AG10803 (cell line): ENCODE measurements at regions not wholly inside any gene's neighbourhood (a gene's known extent, or its start where the extent isn't known, plus 50 kb on each side); places are given as distances from the start of the nearest gene placed in this dataset.

Source experiments
- DNase-seq: peaks from one replicate; pipeline ENCODE4 v3.0.0; 2010; ENCODE audit warnings: low read depth
- H3K4me3 ChIP-seq: 2 replicates; pipeline ENCODE4 v1.5.1; 2011; ENCODE audit warnings: mild to moderate bottlenecking, low read length, control low read depth
- CTCF ChIP-seq: conservative IDR thresholded peaks from 2 replicates; pipeline ENCODE4 v1.5.1; 2011; ENCODE audit warnings: mild to moderate bottlenecking, low read length, control low read depth, inconsistent platforms

- peak; percentile 79 for DNase-seq
- no peak for TF ChIP-seq CTCF
Measured at GRCh38 chr16:86668136-86668910, 90.0 kb downstream of the FOXL1 start.

DNA sequence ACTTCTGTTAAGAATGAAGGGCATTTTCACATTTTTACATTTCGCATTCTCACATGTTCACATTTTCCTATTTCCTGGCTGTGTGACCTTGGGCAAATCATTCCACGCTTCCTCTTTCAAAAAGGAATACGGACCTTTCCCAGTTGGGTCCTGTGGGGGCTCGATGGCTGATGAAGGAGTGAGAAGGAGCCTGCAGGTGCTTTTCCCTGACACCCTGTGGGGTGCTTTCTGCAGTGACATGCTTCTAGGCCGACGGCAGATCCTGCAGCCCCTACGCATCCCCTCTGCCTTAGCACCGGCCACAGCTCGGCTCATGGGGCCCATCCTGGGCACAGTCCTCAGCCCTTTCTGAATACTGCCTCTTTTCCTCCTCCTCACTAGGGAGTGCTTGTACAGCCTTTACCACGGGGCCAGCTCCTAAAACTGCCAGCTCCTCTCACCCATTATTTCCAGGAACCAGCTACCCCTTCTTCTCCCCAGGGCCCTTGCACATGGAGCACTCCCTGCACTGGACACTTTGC is 91.0 kb downstream of the FOXL1 start:
- TF ChIP-seq CTCF: no peak
- no peak overlapping the region for H3K4me3 ChIP-seq
- no peak for DNase-seq

More at GRCh38 chr16:86668136-86668910, 90.0 kb downstream of the FOXL1 start:
- H3K4me3 ChIP-seq: no peak overlapping the region

DNA sequence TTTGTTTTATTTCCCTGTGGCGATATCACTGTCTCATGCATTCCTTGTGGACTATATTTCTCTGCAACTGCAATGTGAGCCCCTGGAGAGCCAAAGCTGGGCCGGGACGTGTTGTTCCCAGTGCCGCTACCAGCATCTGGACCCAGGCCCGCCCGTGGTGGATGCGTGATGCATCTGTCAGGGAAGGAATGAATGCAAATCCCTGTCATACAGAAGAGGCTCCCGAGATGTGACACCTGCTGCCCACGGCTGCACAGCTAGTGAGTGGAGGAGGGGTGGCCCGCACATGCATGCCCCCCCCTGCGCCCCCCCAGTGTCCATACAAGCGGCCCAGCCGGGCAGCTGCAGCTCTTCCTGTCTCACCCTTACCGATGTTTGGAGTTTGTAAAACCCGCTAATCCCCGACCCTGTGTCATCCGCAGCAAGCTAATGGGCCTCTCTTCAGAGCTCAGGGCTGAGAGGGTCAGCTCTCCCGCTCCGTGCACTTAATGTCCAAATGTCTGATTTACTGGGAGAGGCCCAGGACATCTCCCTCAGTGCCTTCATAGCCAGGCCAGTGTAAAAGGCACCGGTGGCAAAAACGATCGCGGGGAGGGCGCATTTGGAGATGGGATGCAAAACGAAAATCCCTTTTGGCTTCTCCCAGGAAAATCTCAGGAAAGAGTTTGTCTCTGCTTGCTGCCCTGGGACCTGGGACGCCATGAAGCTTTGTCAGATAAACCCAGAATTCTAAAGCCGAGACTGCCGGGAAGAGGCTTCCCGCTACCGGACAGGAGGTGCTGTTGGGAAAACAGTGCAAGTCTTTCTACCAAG is 91.8 kb downstream of the FOXL1 start:
- DNase-seq: no peak
- TF ChIP-seq CTCF: no peak
- H3K4me3 ChIP-seq: no peak overlapping the region

GRCh38 chr16:86670750-86671234 is 92.4 kb downstream of the FOXL1 start:
- no peak overlapping the region for H3K4me3 ChIP-seq
- no peak for DNase-seq
- TF ChIP-seq CTCF: no peak

DNA sequence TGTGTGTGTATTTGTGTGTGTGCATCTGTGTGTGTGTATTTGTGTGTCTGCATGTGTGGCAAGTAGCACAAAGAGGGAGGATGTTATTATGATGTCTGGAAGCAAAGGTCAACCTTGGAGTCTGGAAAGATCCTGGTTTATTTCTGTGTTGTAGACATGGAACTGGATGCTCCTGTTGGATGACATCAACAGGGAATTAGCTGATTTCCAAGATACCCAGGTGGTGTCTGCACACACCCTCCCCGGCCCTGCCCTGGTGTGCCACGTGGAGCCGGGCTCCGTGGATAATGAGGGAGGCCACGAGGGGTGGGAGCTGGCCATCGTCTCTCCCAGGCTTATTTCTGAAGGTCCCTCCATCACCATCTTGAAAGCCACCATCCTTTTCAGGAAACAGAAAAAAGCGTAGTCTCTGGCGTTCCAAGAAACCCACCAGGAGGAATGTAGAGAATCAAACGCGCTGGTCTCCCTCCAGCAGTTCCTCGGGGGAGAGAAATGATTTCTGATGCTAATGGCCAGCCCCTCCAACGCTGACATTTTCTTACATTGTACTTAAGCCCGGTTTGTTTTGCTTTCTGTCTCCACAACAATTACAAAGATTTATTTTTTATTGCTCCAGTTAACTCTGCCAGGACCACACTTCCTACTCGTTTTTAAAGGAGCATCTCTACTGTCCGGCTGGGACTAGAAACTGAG is 93.3 kb downstream of the FOXL1 start:
- H3K4me3 ChIP-seq: no peak overlapping the region
- peak; percentile 37 for DNase-seq

More for the DNA sequence above, 93.3 kb downstream of the FOXL1 start:
- TF ChIP-seq CTCF: no peak
